ENCODE measurements at regions not wholly inside any gene's neighbourhood (a gene's known extent, or its start where the extent isn't known, plus 50 kb on each side); places are given as distances from the start of the nearest gene placed in this dataset.

- DNase-seq: no peak
Measured at GRCh38 chr2:8573234-8573941, 108.5 kb upstream of the ID2 start.

GRCh38 chr2:8573942-8574195 is 108.0 kb upstream of the ID2 start:
- no peak for DNase-seq

- DNase-seq: no peak
Measured at GRCh38 chr2:8574196-8575037, 107.4 kb upstream of the ID2 start.

- peak; percentile 54 for DNase-seq
Measured at GRCh38 chr2:8575038-8575833, 106.6 kb upstream of the ID2 start.

GRCh38 chr2:8575834-8576423 is 105.9 kb upstream of the ID2 start:
- no peak for DNase-seq

- DNase-seq: peak; percentile 47
Measured at GRCh38 chr2:8576525-8577167, 105.2 kb upstream of the ID2 start.

GRCh38 chr2:8577573-8577972 is 104.3 kb upstream of the ID2 start:
- no peak for DNase-seq

GRCh38 chr2:8578335-8579244 is 103.3 kb upstream of the ID2 start:
- DNase-seq: no peak

- no peak for DNase-seq
Measured at GRCh38 chr2:8579485-8580085, 102.3 kb upstream of the ID2 start.

- no peak for DNase-seq
Measured at GRCh38 chr2:8580316-8581233, 101.3 kb upstream of the ID2 start.

- DNase-seq: no peak
Measured at GRCh38 chr2:8581234-8581561, 100.7 kb upstream of the ID2 start.

- no peak for DNase-seq
Measured at GRCh38 chr2:8581601-8582041, 100.2 kb upstream of the ID2 start.

- DNase-seq: no peak
Measured at GRCh38 chr2:8582191-8582590, 99.7 kb upstream of the ID2 start.

GRCh38 chr2:8582651-8583399 is 99.0 kb upstream of the ID2 start:
- DNase-seq: no peak

- DNase-seq: peak; percentile 72
Measured at GRCh38 chr2:8583400-8584173, 98.3 kb upstream of the ID2 start.

- no peak for DNase-seq
Measured at GRCh38 chr2:8584174-8585066, 97.4 kb upstream of the ID2 start.

GRCh38 chr2:8586457-8587051 is 95.3 kb upstream of the ID2 start:
- no peak for DNase-seq
